Osteoblast (primary cell): ENCODE measurements at regions not wholly inside any gene's neighbourhood (a gene's known extent, or its start where the extent isn't known, plus 50 kb on each side); places are given as distances from the start of the nearest gene placed in this dataset.

Experiments used
- DNase-seq: peaks from one replicate; pipeline ENCODE4 v3.0.0; 2011; ENCODE audit warnings: low spot score, mixed read lengths; ENCODE audit not compliant: insufficient read length; ENCODE audit errors: missing footprints
- H2AFZ ChIP-seq: 2 replicates; pipeline ENCODE4 v1.6.0; 2011; ENCODE audit warnings: mild to moderate bottlenecking, low read length
- H3K27ac ChIP-seq: 2 replicates; pipeline ENCODE4 v1.5.1; 2011; ENCODE audit warnings: mild to moderate bottlenecking, low read depth, low read length, moderate library complexity
- H3K27me3 ChIP-seq: 2 replicates; pipeline ENCODE4 v1.6.0; 2012; ENCODE audit warnings: mild to moderate bottlenecking, control low read depth, inconsistent platforms, low read length, moderate library complexity; ENCODE audit not compliant: insufficient read depth
- H3K36me3 ChIP-seq: 2 replicates; pipeline ENCODE4 v1.5.1; 2011; ENCODE audit warnings: mild to moderate bottlenecking, low read length, control low read depth, moderate library complexity; ENCODE audit not compliant: insufficient read depth
- H3K4me1 ChIP-seq: 2 replicates; pipeline ENCODE4 v1.5.1; 2011; ENCODE audit warnings: mild to moderate bottlenecking, low read length, control low read depth, moderate library complexity; ENCODE audit not compliant: insufficient read depth
- H3K4me2 ChIP-seq: 2 replicates; pipeline ENCODE4 v1.6.0; 2011; ENCODE audit warnings: mild to moderate bottlenecking, low read length; ENCODE audit not compliant: insufficient read depth
- H3K4me3 ChIP-seq: fragments of 200-600 bp; sonication (generic); 3 replicates; pipeline ENCODE4 v1.5.1; 2012; ENCODE audit warnings: mild to moderate bottlenecking, low read length, inconsistent platforms; ENCODE audit not compliant: insufficient read depth
- H3K79me2 ChIP-seq: 2 replicates; pipeline ENCODE4 v1.6.0; 2012; ENCODE audit warnings: mild to moderate bottlenecking, low read length, control low read depth, inconsistent platforms; ENCODE audit not compliant: insufficient read depth
- H3K9me3 ChIP-seq: 2 replicates; pipeline ENCODE4 v1.5.1; 2011; ENCODE audit warnings: low read depth, low read length, control low read depth
- H4K20me1 ChIP-seq: 2 replicates; pipeline ENCODE4 v1.6.0; 2012; ENCODE audit warnings: mild to moderate bottlenecking, low read length, control low read depth; ENCODE audit not compliant: insufficient read depth
- CTCF ChIP-seq: IDR thresholded peaks from 2 replicates; pipeline ENCODE4 v1.5.1; 2011; ENCODE audit warnings: mild to moderate bottlenecking, low read depth, low read length, moderate library complexity; ENCODE audit errors: extremely low read depth

DNA sequence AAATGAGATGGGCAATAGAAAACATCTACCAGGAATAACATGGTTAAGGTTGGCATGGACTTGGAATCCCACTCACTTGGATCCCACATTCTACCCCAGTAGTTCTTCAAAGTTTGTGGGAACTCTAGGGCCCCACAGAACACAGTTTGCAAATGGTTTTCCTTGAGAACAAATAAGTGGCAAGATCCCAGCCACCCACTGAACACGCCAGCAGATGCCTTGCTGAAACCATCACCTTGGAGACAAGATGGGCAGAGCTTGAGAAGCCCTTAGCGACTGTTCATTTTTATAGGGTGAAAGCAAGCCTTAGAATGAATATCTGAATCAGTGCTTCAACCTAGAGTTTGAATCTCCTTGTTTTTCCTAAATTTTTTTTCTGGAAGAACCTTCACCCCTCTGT is 349.1 kb downstream of the RPS24 start:
- Histone ChIP-seq H3K27ac (no peak overlapping the region), H3K4me3 (no peak overlapping the region), H3K4me2 (no peak overlapping the region), H3K79me2 (no peaks in the 10 kb centered on the region), H2AFZ (no peak overlapping the region), H3K4me1 (no peaks in the 10 kb centered on the region), H3K27me3 (peaks cover 6% of the 10 kb centered on the region), H3K9me3 (peaks cover 2% of the 10 kb centered on the region), H3K36me3 (no peaks in the 10 kb centered on the region), H4K20me1 (no peaks in the 10 kb centered on the region)
- no peak for TF ChIP-seq CTCF
- DNase-seq, result no peak

GRCh38 chr10:78383378-78384048 is 349.9 kb downstream of the RPS24 start:
- no peak overlapping the region for H3K4me2 ChIP-seq
- TF ChIP-seq CTCF, result no peak
- no peak overlapping the region for H3K27ac ChIP-seq
- H3K36me3 ChIP-seq, result no peaks in the 10 kb centered on the region
- H3K4me3 ChIP-seq, result no peak overlapping the region
- H3K4me1 ChIP-seq, result no peaks in the 10 kb centered on the region
- peaks cover 2% of the 10 kb centered on the region for H3K9me3 ChIP-seq
- H2AFZ ChIP-seq, result no peak overlapping the region
- peaks cover 10% of the 10 kb centered on the region for H3K27me3 ChIP-seq
- no peaks in the 10 kb centered on the region for H3K79me2 ChIP-seq
- H4K20me1 ChIP-seq, result no peaks in the 10 kb centered on the region
- DNase-seq, result no peak

GRCh38 chr10:78384049-78384431 is 350.4 kb downstream of the RPS24 start:
- peaks cover 10% of the 10 kb centered on the region for H3K27me3 ChIP-seq
- no peak overlapping the region for H2AFZ ChIP-seq
- peak; percentile 39 for DNase-seq
- no peaks in the 10 kb centered on the region for H4K20me1 ChIP-seq
- no peak overlapping the region for H3K27ac ChIP-seq
- TF ChIP-seq CTCF, result no peak
- H3K36me3 ChIP-seq, result no peaks in the 10 kb centered on the region
- H3K79me2 ChIP-seq, result no peaks in the 10 kb centered on the region
- H3K4me1 ChIP-seq, result peaks cover 3% of the 10 kb centered on the region
- peaks cover 2% of the 10 kb centered on the region for H3K9me3 ChIP-seq
- H3K4me3 ChIP-seq, result no peak overlapping the region
- H3K4me2 ChIP-seq, result no peak overlapping the region

DNA sequence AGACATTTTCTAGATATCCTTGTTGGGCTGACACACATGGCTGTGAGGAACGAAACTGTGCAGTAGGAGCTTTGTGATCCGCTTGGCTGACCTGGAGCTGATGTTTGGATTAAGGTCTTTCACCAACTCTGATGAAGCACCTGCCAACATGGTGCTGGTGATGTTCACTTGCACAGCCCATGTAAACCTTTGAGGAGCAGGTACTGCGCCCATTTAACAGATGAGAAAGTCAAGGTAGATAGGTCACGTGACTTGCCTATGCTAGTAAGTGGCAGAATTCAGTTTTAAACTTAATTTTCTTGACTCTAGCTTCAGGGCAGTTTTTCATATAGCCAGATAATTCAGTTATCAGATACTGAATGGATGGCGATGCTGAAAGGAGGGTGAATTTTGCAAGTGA is 351.9 kb downstream of the RPS24 start:
- no peaks in the 10 kb centered on the region for H4K20me1 ChIP-seq
- H3K4me1 ChIP-seq, result peaks cover 3% of the 10 kb centered on the region
- H2AFZ ChIP-seq, result no peak overlapping the region
- no peaks in the 10 kb centered on the region for H3K9me3 ChIP-seq
- no peak overlapping the region for H3K27ac ChIP-seq
- TF ChIP-seq CTCF, result no peak
- DNase-seq, result peak; percentile 65
- no peak overlapping the region for H3K4me3 ChIP-seq
- H3K27me3 ChIP-seq, result peaks cover 12% of the 10 kb centered on the region
- no peaks in the 10 kb centered on the region for H3K79me2 ChIP-seq
- no peak overlapping the region for H3K4me2 ChIP-seq
- H3K36me3 ChIP-seq, result no peaks in the 10 kb centered on the region
